ENCODE measurements at regions not wholly inside any gene's neighbourhood (a gene's known extent, or its start where the extent isn't known, plus 50 kb on each side); places are given as distances from the start of the nearest gene placed in this dataset.

DNA sequence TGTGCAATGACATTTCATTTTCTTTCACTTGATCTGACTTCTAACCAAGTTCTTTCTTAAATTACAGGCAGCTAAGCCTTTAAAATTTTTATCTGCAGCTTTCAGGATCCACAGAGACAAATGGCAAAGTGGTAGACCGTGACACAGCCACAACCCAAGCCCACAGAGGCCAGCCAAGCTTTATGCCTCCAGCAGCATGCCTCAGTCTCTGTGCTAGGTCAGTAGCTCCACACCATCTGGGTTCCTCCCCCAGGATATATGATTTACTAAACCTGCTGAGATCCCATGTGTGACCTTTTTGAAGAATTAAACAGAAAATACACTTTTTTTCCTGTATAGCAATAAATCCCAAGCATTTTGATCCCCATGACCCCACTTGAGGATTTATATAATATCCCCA lies 290.4 kb upstream of the CAND1 start:
- CTCF ChIA-PET = no interaction called here
- TF ChIP-seq, protein P1, sequence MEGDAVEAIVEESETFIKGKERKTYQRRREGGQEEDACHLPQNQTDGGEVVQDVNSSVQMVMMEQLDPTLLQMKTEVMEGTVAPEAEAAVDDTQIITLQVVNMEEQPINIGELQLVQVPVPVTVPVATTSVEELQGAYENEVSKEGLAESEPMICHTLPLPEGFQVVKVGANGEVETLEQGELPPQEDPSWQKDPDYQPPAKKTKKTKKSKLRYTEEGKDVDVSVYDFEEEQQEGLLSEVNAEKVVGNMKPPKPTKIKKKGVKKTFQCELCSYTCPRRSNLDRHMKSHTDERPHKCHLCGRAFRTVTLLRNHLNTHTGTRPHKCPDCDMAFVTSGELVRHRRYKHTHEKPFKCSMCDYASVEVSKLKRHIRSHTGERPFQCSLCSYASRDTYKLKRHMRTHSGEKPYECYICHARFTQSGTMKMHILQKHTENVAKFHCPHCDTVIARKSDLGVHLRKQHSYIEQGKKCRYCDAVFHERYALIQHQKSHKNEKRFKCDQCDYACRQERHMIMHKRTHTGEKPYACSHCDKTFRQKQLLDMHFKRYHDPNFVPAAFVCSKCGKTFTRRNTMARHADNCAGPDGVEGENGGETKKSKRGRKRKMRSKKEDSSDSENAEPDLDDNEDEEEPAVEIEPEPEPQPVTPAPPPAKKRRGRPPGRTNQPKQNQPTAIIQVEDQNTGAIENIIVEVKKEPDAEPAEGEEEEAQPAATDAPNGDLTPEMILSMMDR (IDR thresholded peaks at IDR 0.05; ENCODE audit: insufficient read depth, low read length, missing control alignments) = no peak
- DNase-seq (ENCODE audit: low read depth, low spot score) = no peak
- POLR2A ChIA-PET = no interaction called here
- H3K4me3 ChIP-seq (ENCODE audit: low read depth, low read length) = no peak overlapping the region

DNA sequence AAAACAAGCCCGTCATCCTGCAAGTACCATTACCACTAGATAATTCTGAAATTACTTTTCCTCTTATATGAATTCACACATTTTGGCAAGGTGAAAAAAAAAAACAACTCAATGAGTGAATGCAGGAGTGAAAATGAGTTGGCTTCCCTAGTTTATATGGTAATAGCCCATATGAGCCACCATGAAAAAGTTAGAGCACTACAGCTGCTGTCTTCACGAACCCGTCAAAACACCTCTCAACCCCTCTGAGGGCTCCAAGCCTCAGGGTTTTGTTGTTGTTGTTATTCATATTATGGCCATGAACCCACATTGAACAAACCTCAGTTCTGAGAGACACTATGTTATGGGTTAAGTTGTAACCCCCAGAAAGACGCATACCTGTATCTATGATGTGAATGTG lies 289.9 kb upstream of the CAND1 start:
- TF ChIP-seq, protein P1 (IDR thresholded peaks at IDR 0.05; ENCODE audit: insufficient read depth, low read length, missing control alignments) = no peak
- DNase-seq (ENCODE audit: low read depth, low spot score) = no peak
- H3K4me3 ChIP-seq (ENCODE audit: low read depth, low read length) = no peak overlapping the region
- ChIA-PET CTCF (no interaction called here), POLR2A (no interaction called here)

DNA sequence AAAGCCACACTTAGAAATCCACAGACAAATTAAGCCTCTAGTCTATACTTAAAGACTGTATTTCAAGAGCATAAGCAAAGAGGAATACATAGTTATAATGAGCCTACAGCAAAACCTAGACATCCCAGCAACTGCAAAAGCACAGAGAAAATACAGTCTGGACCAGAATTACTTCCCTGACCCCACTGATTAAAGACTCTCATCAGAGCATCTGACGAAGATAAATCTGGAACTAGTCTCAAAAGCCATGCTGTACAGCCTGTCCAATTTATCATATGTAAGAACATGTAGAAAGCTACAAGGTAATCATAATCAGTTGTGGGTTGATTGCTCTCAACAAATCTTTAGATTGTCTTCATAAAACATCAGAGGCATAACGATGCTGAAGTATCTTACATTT lies 285.1 kb upstream of the CAND1 start:
- ChIA-PET POLR2A (no interaction called here), CTCF (no interaction called here)
- DNase-seq (ENCODE audit: low read depth, low spot score) = no peak
- TF ChIP-seq, protein P1 (IDR thresholded peaks at IDR 0.05; ENCODE audit: insufficient read depth, low read length, missing control alignments) = no peak
- H3K4me3 ChIP-seq (ENCODE audit: low read depth, low read length) = no peak overlapping the region

DNA sequence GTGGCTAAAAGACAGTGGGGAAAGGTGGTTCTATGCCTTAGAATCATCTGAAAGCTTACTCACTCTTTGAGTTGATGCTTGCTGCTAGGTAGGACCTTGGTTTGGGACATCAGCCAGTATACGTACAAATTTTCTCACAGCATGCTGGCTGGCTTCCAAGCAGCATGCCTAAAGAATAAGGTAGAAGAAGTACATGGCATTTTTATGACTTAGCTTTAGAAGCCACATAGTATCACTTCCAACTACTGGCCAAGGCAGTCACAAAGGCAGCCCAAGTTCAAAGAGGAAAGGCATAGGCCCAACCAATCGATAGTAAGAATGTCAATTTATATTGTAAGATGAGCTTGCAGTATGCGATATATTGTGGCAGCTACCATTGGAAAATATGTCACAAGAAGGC lies 284.2 kb upstream of the CAND1 start:
- POLR2A ChIA-PET = no interaction called here

DNA sequence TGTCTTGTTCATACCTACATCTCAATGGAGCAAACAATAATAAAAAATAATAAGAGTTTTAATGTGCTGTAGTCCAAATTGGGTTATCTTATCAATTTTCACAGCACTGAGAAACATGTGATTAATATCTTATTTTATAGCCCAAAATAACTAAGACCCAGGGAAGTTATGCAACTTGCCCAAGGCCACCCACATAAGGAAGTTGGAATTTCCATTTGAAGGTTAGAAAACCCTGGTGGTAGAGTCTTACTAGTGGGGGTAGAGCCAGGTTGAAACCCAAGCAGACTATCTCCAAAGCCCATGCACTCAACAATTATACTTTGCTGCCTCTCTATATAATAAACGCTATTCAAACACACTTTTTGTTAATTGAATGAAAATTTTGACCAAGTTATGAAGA lies 270.0 kb upstream of the CAND1 start:
- TF ChIP-seq, protein P1 (IDR thresholded peaks at IDR 0.05; ENCODE audit: insufficient read depth, low read length, missing control alignments) = no peak
- POLR2A ChIA-PET = no interaction called here

More for the DNA sequence above, 284.2 kb upstream of the CAND1 start:
- DNase-seq (ENCODE audit: low read depth, low spot score) = no peak
- H3K4me3 ChIP-seq (ENCODE audit: low read depth, low read length) = no peak overlapping the region
- CTCF ChIA-PET = no interaction called here
- TF ChIP-seq, protein P1 (IDR thresholded peaks at IDR 0.05; ENCODE audit: insufficient read depth, low read length, missing control alignments) = no peak

DNA sequence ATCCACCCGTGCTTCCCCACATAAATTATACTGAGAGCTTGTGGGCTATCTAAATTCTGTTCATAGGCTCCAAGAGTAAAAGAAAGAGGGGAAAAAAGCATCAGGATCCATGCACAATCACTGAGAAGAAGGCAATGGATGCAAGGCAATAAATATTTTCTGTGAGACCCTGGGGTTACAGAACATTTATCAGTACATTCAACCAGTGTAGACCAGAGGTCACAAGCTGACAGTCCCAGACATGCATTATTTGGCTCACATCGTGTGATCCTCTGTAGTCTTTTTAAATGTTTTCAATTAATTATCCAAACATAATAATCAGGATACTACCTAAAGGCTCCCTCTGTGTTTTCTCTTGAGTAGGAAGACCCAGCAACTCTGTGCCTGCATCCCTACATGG lies 267.9 kb upstream of the CAND1 start:
- CTCF ChIA-PET = no interaction called here
- TF ChIP-seq, protein P1 (IDR thresholded peaks at IDR 0.05; ENCODE audit: insufficient read depth, low read length, missing control alignments) = no peak
- no peak overlapping the region for H3K4me3 ChIP-seq (ENCODE audit: low read depth, low read length)
- POLR2A ChIA-PET = no interaction called here
- DNase-seq (ENCODE audit: low read depth, low spot score) = no peak

More for the DNA sequence above, 270.0 kb upstream of the CAND1 start:
- H3K4me3 ChIP-seq (ENCODE audit: low read depth, low read length) = no peak overlapping the region
- DNase-seq (ENCODE audit: low read depth, low spot score) = no peak
- CTCF ChIA-PET = no interaction called here
